Lower leg skin (tissue), 4 donors: ENCODE measurements at regions not wholly inside any gene's neighbourhood (a gene's known extent, or its start where the extent isn't known, plus 50 kb on each side); places are given as distances from the start of the nearest gene placed in this dataset.

Source experiments
- DNase-seq, 2 donors: peaks; one replicate each; pipeline ENCODE4 v3.0.0-alpha.2; 2019; ENCODE audit warnings: low spot score in 2 of 2
- H3K4me3 ChIP-seq: fragments of 200-600 bp; sonication (generic); 2 replicates; pipeline ENCODE4 v1.5.1; 2017; ENCODE audit warnings: mild to moderate bottlenecking, low read depth; ENCODE audit not compliant: poor library complexity, severe bottlenecking
- POLR2A ChIP-seq, 2 donors: fragments of 450-650 bp; IDR thresholded peaks; one replicate each; pipeline ENCODE4 v1.6.1; 2016 to 2017; ENCODE audit warnings: antibody characterized with exemption in 2 of 2, mild to moderate bottlenecking in 1 of 2, moderate library complexity in 1 of 2
- WGBS, 2 donors: methylation state at CpG; one replicate each; pipeline ENCODE4 v1.1.5; 2018; 5-methylcytosine and 5-hydroxymethylcytosine counted together
- intact Hi-C: fragments of 100-400 bp; cut with DNase I; formaldehyde crosslinking; loops from one replicate; pipeline ENCODE4 v1.15.0; 2023; ENCODE audit warnings: low total_unique reads
- TF ChIP-seq, protein P1 (sequence below), 3 donors: fragments of 450-650 bp; IDR thresholded peaks; one replicate each; pipeline ENCODE4 v1.5.1; 2016; ENCODE audit warnings: antibody characterized with exemption in 3 of 3, mild to moderate bottlenecking in 3 of 3, moderate library complexity in 2 of 3

GRCh38 chr5:38078161-38078560, 180.2 kb upstream of the EGFLAM start:
- intact Hi-C loops: no loop called here
- DNase-seq: no peak
- 59 to 72% methylated on average over 3 of the region's 3 CpGs for WGBS, 2 donors
- no peak for TF ChIP-seq POLR2A (IDR thresholded peaks at IDR 0.05)
- TF ChIP-seq, protein P1, sequence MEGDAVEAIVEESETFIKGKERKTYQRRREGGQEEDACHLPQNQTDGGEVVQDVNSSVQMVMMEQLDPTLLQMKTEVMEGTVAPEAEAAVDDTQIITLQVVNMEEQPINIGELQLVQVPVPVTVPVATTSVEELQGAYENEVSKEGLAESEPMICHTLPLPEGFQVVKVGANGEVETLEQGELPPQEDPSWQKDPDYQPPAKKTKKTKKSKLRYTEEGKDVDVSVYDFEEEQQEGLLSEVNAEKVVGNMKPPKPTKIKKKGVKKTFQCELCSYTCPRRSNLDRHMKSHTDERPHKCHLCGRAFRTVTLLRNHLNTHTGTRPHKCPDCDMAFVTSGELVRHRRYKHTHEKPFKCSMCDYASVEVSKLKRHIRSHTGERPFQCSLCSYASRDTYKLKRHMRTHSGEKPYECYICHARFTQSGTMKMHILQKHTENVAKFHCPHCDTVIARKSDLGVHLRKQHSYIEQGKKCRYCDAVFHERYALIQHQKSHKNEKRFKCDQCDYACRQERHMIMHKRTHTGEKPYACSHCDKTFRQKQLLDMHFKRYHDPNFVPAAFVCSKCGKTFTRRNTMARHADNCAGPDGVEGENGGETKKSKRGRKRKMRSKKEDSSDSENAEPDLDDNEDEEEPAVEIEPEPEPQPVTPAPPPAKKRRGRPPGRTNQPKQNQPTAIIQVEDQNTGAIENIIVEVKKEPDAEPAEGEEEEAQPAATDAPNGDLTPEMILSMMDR (IDR thresholded peaks at IDR 0.05): no peak
- H3K4me3 ChIP-seq: no peak overlapping the region

- no peak overlapping the region for H3K4me3 ChIP-seq
- TF ChIP-seq POLR2A (IDR thresholded peaks at IDR 0.05): no peak
- TF ChIP-seq, protein P1 (IDR thresholded peaks at IDR 0.05): no peak
- no peak for DNase-seq
- WGBS, 2 donors: 86% methylated on average over 1 of the region's 1 CpG
- intact Hi-C loops: no loop called here
These were observed 180.7 kb upstream of the EGFLAM start for GRCh38 chr5:38077652-38078051.

- no peak for TF ChIP-seq POLR2A (IDR thresholded peaks at IDR 0.05)
- TF ChIP-seq, protein P1 (IDR thresholded peaks at IDR 0.05): no peak
- 79% methylated on average over 9 of the region's 9 CpGs for WGBS, 2 donors
- intact Hi-C loops: no loop called here
- no peak overlapping the region for H3K4me3 ChIP-seq
- DNase-seq: no peak
These were observed 186.3 kb upstream of the EGFLAM start for GRCh38 chr5:38071831-38072694.

- DNase-seq: no peak
- no peak overlapping the region for H3K4me3 ChIP-seq
- WGBS, 2 donors: 94 to 97% methylated on average over 6 of the region's 6 CpGs
- no peak for TF ChIP-seq POLR2A (IDR thresholded peaks at IDR 0.05)
- TF ChIP-seq, protein P1 (IDR thresholded peaks at IDR 0.05): no peak
- intact Hi-C loops: no loop called here
These were observed 187.9 kb upstream of the EGFLAM start for GRCh38 chr5:38070304-38070950.

DNA sequence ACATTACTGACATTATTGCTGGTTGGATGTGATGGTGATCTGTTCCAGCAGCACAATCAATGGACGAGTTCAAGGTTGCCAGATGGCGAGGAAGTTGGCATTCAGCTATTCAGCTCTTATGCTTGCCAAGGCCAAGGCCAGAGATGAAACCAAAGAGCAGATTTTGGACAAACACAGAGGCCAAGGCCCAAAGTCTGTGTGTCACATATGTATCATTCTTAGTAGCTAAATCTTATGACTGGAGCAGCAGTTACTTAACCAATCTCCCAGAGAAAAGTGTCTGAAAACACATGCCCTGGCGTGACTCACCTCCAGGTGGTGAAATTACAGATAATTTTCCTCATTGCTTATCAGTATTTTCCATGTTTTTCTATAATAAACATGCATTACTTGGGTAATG, 189.0 kb upstream of the EGFLAM start:
- H3K4me3 ChIP-seq: no peak overlapping the region
- no peak for DNase-seq
- intact Hi-C loops: no loop called here
- TF ChIP-seq, protein P1 (IDR thresholded peaks at IDR 0.05): no peak
- WGBS, 2 donors: 59 to 68% methylated on average over 3 of the region's 3 CpGs
